Gastrocnemius medialis (tissue), 4 donors: ENCODE measurements at regions not wholly inside any gene's neighbourhood (a gene's known extent, or its start where the extent isn't known, plus 50 kb on each side); places are given as distances from the start of the nearest gene placed in this dataset.

Experiments
- POLR2A ChIP-seq, 2 donors: fragments of 450-650 bp; IDR thresholded peaks; one replicate each; pipeline ENCODE4 v1.6.1; 2017; ENCODE audit warnings: antibody characterized with exemption in 2 of 2, mild to moderate bottlenecking in 2 of 2, moderate library complexity in 2 of 2
- TF ChIP-seq, protein P1 (sequence below), 5 experiments: fragments of 450-650 bp in 3 of 5; fragments of 200-600 bp in 2 of 5; sonication (generic) in 2 of 5; IDR thresholded peaks in 4 of 5; conservative IDR thresholded peaks in 1 of 5; 1 replicate in 4 of 5; 2 replicates in 1 of 5; pipeline ENCODE4 v1.5.1; 2016 to 2019; ENCODE audit warnings: antibody characterized with exemption in 5 of 5, mild to moderate bottlenecking in 3 of 5, moderate library complexity in 3 of 5

- TF ChIP-seq, protein P1, sequence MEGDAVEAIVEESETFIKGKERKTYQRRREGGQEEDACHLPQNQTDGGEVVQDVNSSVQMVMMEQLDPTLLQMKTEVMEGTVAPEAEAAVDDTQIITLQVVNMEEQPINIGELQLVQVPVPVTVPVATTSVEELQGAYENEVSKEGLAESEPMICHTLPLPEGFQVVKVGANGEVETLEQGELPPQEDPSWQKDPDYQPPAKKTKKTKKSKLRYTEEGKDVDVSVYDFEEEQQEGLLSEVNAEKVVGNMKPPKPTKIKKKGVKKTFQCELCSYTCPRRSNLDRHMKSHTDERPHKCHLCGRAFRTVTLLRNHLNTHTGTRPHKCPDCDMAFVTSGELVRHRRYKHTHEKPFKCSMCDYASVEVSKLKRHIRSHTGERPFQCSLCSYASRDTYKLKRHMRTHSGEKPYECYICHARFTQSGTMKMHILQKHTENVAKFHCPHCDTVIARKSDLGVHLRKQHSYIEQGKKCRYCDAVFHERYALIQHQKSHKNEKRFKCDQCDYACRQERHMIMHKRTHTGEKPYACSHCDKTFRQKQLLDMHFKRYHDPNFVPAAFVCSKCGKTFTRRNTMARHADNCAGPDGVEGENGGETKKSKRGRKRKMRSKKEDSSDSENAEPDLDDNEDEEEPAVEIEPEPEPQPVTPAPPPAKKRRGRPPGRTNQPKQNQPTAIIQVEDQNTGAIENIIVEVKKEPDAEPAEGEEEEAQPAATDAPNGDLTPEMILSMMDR (IDR thresholded peaks at IDR 0.05 in 4 of 5, conservative IDR thresholded peaks at IDR 0.05 in 1 of 5) = no peak
- TF ChIP-seq POLR2A (IDR thresholded peaks at IDR 0.05) = no peak
Measured at GRCh38 chr2:138389063-138389462, 112.5 kb upstream of the SPOPL start.
